ENCODE measurements at regions not wholly inside any gene's neighbourhood (a gene's known extent, or its start where the extent isn't known, plus 50 kb on each side); places are given as distances from the start of the nearest gene placed in this dataset.

DNA sequence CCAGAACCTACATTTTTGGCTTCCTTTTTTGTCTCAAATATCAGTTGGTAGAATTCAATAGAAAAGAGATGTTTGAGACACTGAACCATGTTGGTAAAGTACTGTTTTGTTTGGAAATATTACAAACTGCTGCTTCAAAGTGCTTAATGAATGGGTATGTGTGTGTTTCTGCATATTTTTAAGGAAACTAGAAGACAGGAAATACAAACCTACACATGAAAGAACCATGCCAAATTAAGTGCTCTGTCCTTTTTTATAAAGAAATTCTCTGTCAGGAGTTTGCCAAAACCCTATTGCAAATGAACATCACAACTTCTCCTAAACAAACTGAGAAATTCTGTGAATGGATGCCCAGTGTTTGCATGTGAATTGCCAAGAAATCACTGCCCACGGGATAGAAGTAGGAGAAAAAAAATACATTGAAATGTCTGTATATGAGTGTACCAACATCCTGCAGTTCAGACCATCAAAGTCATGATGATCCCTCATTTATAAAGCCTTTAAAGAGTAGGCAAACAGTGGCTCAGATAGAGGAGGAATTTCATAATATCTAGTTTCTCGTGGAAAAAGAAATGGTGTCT, 69.6 kb upstream of the RND3 start:
- TF ChIP-seq, protein P1, sequence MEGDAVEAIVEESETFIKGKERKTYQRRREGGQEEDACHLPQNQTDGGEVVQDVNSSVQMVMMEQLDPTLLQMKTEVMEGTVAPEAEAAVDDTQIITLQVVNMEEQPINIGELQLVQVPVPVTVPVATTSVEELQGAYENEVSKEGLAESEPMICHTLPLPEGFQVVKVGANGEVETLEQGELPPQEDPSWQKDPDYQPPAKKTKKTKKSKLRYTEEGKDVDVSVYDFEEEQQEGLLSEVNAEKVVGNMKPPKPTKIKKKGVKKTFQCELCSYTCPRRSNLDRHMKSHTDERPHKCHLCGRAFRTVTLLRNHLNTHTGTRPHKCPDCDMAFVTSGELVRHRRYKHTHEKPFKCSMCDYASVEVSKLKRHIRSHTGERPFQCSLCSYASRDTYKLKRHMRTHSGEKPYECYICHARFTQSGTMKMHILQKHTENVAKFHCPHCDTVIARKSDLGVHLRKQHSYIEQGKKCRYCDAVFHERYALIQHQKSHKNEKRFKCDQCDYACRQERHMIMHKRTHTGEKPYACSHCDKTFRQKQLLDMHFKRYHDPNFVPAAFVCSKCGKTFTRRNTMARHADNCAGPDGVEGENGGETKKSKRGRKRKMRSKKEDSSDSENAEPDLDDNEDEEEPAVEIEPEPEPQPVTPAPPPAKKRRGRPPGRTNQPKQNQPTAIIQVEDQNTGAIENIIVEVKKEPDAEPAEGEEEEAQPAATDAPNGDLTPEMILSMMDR (conservative IDR thresholded peaks at IDR 0.05; ENCODE audit: low read depth, low read length): no peak
- no peak overlapping the region for H3K4me3 ChIP-seq (ENCODE audit: low read depth, low read length)
- no peak for DNase-seq (ENCODE audit: low read depth)

DNA sequence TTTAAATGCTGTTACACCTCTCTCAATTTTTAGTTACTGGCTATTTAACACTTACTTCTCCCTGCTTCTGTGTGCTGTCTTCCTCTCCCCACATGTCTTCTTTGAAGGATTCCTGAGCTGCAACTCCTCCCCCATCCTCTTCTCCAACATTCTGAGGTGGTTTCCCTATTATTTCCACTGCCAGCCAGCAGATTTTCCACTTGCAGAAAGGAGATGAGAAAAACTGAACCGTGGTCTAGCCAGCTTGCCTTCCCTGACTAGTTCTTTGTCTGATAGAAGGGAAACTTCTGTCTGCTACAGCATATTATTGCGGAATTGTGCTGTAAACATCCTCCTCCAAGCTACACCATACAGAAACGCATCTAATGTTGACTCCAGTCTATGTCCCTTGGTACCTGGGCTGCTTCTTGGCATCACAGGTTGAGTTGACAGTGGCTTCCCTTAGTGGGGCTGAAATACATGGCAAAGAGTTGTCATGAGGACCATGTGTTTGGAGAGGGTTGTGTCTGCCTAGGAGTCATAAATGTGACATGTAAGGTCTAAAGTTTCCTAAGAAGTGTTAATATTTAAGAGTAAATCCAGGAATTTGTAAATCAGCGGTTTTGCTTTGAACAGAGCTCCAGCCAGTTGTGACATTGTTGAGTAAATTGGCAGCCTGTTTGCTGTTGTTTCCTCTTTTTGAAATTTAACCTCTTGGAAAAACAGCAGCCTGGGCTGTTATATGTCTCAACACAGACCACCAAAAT, 68.3 kb upstream of the RND3 start:
- no peak for DNase-seq (ENCODE audit: low read depth)
- TF ChIP-seq, protein P1 (conservative IDR thresholded peaks at IDR 0.05; ENCODE audit: low read depth, low read length): no peak
- H3K4me3 ChIP-seq (ENCODE audit: low read depth, low read length): no peak overlapping the region

- no peak overlapping the region for H3K4me3 ChIP-seq (ENCODE audit: low read depth, low read length)
- TF ChIP-seq, protein P1 (conservative IDR thresholded peaks at IDR 0.05; ENCODE audit: low read depth, low read length): no peak
- DNase-seq (ENCODE audit: low read depth): no peak
Observed at GRCh38 chr2:150554046-150554445, 66.6 kb upstream of the RND3 start.

GRCh38 chr2:150552041-150552820, 64.8 kb upstream of the RND3 start:
- TF ChIP-seq, protein P1 (conservative IDR thresholded peaks at IDR 0.05; ENCODE audit: low read depth, low read length): no peak
- H3K4me3 ChIP-seq (ENCODE audit: low read depth, low read length): no peak overlapping the region
- DNase-seq (ENCODE audit: low read depth): no peak

DNA sequence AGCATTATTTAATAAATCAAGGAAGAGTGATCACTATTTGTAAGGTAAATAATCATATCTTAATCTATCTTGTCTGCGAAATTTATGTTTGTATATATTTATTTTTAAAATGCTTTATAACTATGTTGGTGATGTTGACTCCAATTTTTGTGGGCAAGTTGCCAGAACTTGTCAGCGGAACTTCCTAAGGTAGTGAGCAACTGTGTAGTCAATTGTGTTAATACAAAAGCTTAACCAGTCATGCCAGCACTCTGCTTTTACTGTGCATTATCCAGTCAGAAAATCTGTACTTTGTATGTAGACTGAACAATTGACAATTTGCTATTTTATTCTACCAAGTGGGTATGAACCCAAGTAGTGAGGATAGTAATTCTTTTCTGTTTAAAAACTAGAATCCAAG, 61.9 kb upstream of the RND3 start:
- H3K4me3 ChIP-seq (ENCODE audit: low read depth, low read length): no peak overlapping the region
- TF ChIP-seq, protein P1 (conservative IDR thresholded peaks at IDR 0.05; ENCODE audit: low read depth, low read length): no peak
- DNase-seq (ENCODE audit: low read depth): no peak

DNA sequence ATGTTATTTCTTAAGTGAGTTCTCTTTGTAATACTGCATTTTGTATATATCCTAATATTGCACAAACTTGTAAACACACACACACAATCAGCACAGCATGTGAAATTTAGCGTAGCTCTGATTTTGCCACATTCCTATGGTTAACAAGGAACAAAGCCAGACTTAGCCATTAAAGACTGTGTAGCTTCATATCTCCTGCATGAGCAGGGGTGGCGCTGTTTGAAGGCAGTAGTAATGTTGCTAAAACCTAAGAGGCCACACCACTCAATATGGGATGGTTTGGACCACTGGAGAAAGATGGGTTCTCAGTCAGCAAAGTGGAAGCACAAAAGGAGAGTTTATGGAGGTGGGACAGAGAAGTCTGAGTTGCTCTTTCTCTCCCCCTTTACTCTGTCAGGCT, 61.1 kb upstream of the RND3 start:
- peak; percentile 60 for DNase-seq (ENCODE audit: low read depth)
- no peak overlapping the region for H3K4me3 ChIP-seq (ENCODE audit: low read depth, low read length)
- TF ChIP-seq, protein P1 (conservative IDR thresholded peaks at IDR 0.05; ENCODE audit: low read depth, low read length): peak; percentile 65
